GM18520 (cell line): ENCODE measurements at regions not wholly inside any gene's neighbourhood (a gene's known extent, or its start where the extent isn't known, plus 50 kb on each side); places are given as distances from the start of the nearest gene placed in this dataset.
"Not testable (repeated sequence)": the region's sequence is repeated elsewhere in the genome, so short reads cannot be mapped to it uniquely, and the experiment has no call there.

Source experiments
- ATAC-seq: cut with Tn5 transposase; IDR thresholded peaks from one replicate; pipeline ENCODE4 v1.9.1; 2021; ENCODE audit not compliant: unreplicated experiment

DNA sequence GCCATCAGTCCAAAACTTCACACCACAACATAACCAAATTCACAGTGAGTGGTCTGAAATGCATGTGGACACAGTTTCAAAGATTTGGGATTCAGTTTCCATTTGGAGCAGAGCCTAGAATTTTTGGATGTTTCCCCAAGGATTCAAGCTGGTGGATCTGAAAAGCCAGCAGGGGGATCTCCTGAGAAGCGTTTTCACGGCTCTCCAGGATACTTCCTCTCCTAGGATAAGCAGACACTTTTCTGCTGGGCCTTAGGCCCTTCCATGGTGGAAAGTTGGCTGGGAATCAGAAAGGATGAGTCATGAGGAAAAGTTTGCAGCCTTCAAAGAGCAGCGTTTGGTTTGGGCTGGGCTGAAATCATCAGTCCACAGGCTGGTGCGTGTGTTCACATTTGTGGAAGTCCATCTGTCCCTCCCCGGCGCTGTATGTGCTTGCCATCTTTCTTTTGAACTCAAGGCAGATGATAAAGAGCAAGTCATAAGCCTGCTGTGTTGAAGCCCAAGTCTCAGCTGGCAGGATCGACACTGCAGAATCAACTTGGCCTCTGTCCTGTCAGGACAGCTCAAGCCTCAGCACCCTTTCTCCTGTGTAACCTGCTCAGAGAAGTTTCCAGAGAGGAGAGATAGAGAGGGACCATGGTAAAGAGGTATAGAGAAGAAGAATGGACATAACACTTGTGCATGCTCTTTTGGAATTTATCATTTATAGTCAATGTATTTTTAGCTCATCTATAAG, 152.6 kb upstream of the MSX2 start:
- ATAC-seq = no peak

DNA sequence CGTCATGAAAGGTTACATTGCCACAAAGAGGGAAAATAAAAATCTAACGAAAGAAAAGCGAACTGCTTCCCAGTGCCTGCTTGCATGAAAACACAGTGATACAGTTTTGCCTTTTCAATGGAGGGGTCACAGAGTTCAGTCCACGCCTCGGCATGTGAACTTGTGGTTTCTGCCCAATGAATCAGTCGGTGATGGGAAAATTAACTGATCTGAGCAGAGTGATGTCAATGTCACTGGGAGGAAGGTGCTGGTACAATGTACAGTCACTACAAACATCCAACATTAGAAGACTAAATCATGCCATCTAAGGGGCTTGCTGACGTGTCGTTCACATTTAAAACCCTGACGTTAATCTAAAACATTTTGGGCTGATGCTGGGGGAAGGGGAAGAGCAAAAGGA, 151.8 kb upstream of the MSX2 start:
- no peak for ATAC-seq

DNA sequence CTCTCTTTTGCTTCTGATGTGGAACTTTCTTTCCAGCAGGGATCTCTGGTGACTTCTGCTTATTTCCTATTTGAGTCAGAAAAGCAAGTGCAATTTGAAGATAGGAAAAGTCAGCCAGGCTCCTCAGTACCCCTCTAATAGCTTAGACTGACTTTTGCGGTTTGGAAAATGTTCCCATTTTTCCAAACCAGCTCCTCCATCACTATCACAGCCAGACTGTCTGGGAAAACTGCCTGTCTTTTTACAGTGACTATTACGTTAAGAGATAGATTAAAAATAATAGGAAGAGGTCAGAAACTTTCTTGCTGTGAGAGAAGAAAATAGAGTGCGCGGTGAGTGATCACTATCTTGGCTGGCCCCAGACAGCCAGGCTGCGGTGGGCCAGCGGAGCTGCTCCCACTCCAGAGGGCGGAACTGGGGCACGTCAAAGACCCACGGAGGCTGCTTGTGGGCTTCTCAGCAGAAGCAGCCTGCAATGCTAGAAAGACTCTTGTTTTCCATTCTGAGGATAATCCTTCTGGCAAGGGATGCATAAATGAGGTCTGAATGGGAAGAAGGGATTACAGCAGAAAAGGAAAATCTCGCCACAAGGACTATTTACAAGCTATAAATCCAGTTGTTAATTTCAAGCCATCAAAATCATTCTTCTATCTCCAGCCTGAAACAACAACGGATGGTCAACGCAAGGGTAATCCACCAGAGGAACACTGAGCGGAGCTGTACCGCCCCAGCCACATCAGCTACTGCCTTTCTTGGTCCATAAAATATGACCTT, 151.0 kb upstream of the MSX2 start:
- ATAC-seq = no peak

DNA sequence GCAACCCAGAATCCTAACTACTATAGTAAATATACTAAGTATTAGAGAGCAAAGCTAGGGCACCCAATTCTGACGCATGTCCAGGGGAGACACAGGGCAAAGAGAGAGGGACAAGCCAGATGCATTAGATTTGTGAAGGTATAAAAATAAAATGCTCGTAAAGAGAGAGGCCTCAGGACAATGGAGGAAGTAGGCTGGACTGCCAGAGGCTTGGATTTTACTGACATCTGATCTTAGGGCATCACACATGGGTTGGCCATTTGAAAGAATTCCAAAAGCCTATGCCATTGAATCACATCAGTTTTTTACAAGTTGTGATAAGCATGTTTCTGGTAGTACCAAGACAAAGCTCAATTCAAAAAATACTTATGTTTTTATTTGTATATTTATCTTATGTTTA, 149.3 kb upstream of the MSX2 start:
- ATAC-seq = no peak

DNA sequence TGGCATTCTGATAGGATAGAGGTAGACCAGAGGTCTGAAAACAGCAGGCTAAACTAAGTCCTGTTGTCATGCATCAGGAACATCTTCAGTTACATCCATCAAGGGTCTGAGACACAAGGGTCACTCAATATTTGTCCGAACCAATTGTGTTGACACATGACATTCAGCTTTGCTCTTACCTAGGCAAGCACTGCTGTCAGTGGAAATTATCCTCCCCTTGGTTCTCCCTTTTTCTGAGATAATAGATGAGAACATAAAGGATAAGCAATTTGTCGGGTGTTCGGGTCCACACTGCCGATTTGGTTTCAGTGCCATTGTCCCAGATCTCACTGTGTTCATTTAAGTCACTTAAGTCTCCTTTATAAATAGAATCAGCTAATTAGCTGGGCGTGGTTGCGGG, 148.3 kb upstream of the MSX2 start:
- ATAC-seq = no peak

DNA sequence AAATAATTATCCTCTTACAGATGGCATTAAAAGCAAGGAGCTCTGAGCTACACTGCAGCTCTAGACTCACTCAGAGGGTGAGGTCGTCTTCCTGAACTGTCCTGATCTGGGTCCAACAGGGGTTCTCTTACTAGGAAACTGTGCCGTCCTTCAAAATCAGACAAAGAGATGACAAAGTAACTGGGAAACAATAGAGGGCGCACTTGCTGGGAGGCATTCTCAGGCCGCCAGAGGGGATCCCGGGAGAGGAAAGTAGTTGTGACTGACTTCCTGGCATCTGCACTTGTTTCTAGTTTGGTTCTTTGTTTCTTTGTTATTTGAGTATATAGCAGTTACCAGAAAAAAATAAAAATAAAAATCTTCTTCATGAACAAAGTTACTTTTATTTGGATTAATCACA, 142.9 kb upstream of the MSX2 start:
- no peak for ATAC-seq

DNA sequence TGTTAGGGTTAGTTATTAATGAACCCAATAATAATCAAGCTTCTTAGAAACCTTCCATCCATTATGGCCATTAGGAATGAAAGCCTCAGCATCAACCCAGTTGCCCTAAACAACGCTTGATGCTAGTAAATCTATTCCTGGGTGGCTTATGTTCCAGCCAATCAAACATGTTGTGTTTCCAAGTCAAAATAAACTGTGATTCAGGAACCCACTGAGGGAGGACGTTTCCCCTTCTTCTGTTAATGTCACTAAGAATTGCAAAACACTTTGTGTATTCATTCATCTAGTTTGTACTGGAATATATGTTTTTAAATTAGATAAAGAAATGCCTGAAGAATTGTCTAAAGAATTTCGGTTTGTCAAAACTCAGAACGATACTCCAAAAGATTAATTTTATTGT, 142.5 kb upstream of the MSX2 start:
- ATAC-seq = no peak

DNA sequence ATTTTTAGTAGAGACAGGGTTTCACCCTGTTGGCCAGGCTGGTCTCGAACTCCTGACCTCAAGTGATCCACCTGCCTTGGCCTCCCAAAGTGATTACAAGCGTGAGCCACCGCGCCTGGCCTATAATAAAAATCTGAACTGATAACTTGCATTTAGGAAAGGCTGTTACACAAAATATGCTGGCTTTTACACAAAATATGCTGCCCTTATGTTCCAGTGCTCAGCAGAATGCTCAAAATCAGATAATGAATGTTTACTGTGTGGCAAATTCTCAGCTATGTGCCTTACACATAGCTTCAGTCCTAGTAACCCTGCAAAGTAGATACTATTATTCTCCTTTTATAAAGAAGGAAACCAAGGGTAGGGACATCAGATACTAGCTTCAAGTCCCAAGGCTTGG, 141.3 kb upstream of the MSX2 start:
- ATAC-seq = no peak

DNA sequence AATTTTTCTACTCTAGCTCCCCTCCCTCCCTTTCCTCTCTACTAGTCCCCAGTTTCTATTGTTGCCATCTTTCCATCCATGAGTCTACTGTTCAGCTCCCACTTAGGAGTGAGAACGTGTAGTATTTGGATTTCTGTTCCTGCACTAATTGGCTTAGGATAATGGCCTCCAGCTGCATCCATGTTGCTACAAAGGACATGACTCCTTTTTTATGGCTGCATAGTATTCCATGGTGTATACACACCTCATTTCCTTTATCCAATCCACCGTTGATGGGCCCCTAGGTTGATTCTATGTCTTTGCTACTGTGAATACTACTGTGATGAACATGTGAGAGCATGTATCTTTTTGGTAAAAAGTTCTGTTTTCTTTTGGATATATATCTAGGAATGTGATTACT, 138.9 kb upstream of the MSX2 start:
- ATAC-seq = no peak

DNA sequence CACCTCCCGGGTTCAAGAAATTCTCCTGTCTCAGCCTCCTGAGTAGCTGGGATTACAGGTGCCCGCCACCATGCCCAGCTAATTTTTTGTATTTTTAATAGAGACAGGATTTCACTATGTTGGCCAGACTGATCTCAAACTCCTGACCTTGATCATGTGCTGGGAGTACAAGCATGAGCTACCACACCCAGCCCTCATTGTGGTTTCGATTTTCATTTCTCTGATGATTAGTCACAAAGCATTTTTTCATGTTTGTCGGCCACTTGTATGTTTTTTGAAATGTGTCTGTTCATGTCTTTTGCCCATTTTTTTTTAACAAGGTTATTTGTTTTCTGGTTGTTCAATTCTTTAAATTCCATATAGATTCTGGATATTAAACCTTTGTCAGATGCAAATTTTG, 138.2 kb upstream of the MSX2 start:
- not testable (repeated sequence) for ATAC-seq

DNA sequence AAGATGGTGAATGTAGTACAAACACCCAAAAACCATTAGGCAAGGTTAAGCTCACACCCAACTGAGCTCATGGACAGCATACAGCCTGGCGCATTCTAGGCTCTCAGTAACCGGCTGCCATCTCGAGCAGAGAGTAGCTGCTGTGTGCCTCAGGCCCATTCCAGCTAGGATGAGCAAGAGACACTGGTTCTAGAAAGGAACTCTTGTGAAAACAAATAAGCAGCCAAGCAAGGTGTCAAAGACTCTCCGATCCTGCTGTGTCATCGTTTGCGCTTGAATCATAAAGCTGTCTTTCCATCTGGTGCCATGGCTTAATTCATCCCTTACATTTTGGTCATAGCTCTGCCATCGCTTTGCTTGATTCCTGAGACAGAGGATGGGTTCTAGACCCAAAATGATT, 135.4 kb upstream of the MSX2 start:
- ATAC-seq = no peak

DNA sequence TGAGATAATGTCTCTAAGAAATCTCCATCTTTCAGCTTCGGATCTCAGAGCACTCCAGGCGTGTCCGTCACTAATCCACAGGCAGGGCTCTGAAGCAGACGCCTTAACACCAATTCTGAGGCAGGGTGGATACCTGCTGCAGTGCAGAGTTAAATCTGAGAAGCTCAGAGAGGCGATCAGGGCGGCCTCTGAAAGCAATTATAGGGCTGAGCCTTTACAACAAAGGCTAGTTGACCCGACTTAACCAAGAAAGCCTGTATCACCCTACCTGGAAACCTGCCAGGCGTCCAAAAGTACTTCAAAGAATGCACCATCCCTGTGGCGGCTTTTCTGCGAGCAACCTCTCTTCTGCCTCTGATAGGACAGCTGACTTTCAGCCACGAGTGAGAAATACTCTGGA, 134.8 kb upstream of the MSX2 start:
- ATAC-seq = no peak

DNA sequence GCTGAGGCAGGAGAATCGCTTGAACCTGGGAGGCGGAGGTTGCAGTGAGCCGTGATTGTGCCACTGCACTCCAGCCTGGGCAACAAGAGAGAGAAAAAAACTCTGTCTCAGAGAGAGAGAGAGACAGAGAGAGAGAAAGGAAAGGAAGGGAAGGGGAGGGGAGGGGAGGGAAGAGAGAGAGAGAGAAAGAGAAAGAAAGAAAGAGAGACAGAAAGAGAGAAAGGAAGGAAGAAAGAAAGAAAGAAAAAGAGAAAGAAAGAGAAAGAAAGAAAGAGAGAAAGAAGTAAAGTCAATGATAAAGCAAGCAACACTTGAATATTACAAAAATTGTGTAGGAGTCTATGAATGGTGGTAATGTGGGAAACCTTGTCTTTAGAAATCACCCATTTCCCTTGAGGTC, 133.6 kb upstream of the MSX2 start:
- ATAC-seq = no peak

DNA sequence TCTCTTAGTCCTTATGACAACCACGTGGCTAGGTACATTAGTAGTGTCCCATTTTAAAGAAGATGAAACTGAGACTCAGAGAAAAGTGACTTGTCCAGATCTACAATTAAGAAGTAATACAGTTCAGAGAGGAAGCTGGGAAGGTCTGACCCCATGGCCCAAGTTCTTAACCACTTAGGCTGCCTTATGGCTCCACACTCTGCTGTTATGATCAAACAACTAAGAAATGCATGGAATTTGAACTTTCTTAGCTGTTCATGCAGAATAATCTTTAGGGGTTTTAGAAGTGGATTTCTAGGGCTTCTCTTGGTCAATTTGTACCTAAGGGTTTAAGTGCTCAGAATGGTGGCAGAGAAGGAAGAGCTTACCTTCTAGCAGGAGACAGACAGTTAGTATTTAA, 128.0 kb upstream of the MSX2 start:
- ATAC-seq = no peak

DNA sequence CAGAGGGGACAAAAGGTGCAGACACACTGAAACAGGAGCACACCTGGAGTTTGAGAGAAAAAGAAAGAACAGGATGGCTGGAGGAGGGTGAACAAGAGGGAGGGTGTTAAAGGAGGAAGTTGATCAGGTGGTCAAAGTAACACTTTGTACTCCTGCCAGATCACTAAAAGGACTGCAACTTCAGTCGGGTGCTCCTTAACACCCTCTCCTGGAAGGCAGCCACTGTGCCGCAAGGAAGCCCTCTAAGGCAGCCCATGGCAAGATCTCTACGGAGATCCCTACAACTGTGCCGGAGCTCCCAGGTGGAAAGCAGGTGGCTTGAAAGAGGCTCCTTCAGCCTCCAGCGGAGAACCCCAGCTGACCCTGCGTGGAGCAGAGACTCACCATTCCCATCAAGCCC, 124.4 kb upstream of the MSX2 start:
- ATAC-seq = no peak

DNA sequence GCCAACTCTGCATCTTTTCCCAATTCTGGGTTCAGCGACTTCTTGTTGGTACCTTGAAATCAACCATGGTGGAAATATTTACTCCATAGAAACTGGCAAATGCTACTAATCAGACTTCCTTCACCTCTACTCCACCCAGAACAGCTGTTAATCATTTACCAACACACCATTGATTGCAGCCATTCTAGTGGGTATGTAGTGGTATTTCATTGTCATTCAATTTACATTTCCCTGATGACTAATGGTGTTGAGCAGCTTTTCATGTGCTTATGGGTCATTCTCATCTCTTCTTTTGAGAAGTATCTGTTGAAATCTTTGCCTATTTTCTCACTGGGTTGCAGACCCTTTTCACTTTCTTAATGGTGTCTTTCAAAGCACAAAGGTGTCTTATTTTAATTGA, 122.4 kb upstream of the MSX2 start:
- no peak for ATAC-seq

DNA sequence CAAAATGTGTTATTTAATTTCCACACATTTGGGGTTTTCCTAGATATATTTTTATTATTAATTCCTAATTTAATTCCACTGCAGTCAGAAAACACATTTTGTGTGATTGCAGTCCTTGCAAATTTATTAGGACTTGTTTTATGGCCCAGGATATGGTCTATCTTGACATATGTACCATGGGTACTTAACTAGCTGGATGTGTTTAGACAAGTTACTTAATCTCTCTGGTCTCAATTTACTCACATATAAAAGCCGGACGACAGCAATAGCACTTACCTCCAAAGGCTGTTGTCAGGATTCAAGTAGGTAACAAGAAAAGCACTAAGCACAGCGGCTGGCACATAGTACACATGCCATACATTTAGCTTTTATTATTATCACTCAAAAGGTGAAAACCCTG, 118.2 kb upstream of the MSX2 start:
- ATAC-seq = no peak

DNA sequence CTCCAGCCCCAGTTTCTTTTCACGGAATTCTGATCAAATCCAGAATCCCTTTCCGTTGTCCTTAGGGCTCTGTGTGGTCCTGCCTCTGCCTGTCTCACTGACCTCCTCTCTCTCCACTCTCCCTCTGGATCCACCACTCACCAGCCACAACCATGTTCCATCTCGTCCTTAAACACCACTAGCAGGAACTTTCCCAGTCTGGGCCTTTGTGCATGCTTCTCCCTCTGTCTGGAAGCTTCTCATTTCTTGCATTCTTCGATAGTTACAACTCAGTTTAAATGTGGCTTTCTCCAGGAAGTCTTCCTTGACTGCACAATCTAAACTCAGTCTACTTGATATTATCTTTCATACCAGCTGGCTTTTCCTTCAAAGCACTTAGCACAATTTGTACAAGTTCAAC, 117.7 kb upstream of the MSX2 start:
- no peak for ATAC-seq

DNA sequence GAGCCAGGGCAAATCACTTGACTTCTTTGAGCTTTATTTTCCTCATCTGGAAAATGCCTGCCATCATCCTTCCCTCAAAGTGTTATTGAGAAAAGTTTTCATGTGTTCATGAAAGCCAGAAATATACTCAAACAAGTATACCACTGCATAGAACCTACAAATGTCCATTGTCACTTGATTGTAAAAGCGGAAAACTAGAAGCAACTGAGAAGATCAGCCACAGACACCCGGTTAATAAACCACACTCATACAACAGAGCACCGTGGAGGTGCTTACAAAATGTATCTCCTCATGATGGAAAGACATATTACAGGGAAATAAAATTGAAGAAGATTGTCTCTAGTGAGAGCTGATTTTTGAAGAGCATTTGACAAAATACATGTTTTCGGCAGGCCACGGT, 117.2 kb upstream of the MSX2 start:
- no peak for ATAC-seq

DNA sequence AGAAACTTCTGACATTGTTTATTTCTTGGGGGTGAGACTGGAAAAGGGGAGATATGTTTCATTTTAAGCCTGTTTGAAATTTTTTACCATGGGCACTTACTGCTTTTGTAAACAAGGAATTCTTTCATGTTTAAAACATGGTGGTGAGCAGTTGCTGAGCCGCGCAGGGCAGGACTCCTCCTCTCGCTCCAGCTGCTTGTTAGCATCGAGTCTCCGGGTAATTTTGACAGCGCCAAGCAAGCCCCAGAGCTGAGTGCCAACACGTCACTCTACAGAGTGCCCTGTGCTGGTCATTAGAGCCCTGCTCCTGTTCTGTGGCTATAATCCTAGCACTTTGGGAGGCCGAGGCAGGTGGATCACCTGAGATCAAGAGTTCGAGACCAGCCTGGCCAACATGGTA, 116.5 kb upstream of the MSX2 start:
- ATAC-seq = no peak

DNA sequence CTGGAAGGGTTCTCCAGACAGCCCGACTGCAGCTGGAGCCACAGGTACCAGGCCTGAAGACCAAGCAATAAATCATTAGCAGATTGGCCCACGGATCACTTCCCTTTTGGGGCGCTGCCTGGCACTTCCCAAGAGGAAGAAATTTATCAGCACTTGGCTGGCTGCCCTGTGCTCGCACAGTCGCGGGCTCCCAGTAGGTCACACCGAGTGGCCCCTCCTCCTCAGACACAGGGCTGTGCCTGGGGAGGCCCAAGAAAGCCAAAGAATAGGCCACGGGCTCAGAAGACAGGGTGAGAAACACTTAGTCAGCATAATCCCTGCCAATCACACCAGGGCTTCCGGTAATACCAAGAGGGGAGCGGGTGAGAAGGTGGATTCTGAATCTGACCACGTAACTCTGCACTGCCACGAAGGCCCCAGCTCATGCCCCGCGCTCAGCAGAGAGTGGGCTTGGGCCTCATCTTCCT, 115.7 kb upstream of the MSX2 start:
- no peak for ATAC-seq

DNA sequence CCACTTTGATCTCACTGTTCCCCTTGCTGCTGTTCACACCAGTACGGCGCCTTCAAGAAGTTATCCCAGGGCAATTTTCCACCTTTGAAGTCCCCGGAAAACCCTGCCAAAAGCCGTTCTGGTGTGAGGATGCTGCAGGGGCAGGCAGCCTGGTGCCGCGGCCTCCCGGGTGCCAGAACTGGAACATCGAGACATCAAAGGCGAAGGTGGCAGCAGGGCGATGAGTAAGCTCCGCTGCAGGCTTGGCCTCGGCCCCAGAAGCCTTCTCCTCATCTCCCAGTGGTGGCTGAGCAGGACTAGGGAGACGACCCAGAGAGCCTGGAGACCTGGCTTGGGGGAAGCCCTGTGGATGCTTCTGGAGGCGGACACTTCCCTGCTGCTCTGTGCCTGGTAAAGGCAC, 115.3 kb upstream of the MSX2 start:
- ATAC-seq = no peak

DNA sequence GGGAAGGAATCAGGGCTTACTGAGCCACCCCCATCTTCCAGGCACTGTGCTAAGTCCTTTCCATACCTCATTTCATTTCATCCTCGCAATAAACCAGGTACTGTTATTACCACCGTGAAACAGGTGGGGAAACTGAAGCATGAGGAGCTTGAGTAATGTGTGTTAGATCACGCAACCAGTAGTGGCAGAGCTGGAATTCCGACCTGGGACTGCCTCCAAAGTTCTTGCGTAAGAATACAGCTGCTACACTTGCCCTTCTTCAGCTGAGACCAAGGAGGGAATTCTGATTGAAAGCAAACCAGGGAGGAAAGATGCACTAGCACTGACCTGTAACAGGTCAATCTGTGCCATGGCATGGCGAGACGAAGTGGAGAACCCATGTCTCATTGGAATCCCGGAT, 113.4 kb upstream of the MSX2 start:
- ATAC-seq = no peak
